Activated CD4-positive, alpha-beta memory T cell treated with anti-CD3 and anti-CD28 coated beads, Interleukin-2, amount 10 ng/mL, durations not matched to agents 7 days and 5 days (primary cell): ENCODE measurements at regions not wholly inside any gene's neighbourhood (a gene's known extent, or its start where the extent isn't known, plus 50 kb on each side); places are given as distances from the start of the nearest gene placed in this dataset.
A peak's percentile ranks its signal among the peaks of the same experiment; 100 is the strongest.
"Not testable (repeated sequence)": the region's sequence is repeated elsewhere in the genome, so short reads cannot be mapped to it uniquely, and the experiment has no call there.

Source experiments
- CTCF ChIA-PET: fragments of 350-600 bp; sonication (Branson Sonifier 250); formaldehyde crosslinking; loops from one replicate; lab custom pipeline; 2021; ENCODE audit warnings: antibody characterized with exemption, inconsistent platforms; lab: Charles Lee
- POLR2A ChIA-PET: fragments of 350-600 bp; sonication (Branson Sonifier 250); formaldehyde crosslinking; loops from one replicate; lab custom pipeline; 2021; ENCODE audit warnings: antibody characterized with exemption; lab: Charles Lee
- DNase-seq: peaks from one replicate; pipeline ENCODE4 v3.0.0-alpha.2; 2020
- H3K27ac Mint-ChIP-seq: one replicate; pipeline ENCODE4 v1.8.0; 2021; ENCODE audit warnings: mild to moderate bottlenecking, mixed read lengths
- H3K27me3 Mint-ChIP-seq: one replicate; pipeline ENCODE4 v1.8.0; 2021; ENCODE audit warnings: mixed read lengths
- H3K36me3 Mint-ChIP-seq: one replicate; pipeline ENCODE4 v1.8.0; 2021; ENCODE audit warnings: low read depth, mixed read lengths
- H3K4me1 Mint-ChIP-seq: one replicate; pipeline ENCODE4 v1.8.0; 2021; ENCODE audit warnings: mixed read lengths
- H3K4me3 Mint-ChIP-seq: one replicate; pipeline ENCODE4 v1.8.0; 2021; ENCODE audit warnings: mild to moderate bottlenecking, mixed read lengths
- H3K9me3 Mint-ChIP-seq: one replicate; pipeline ENCODE4 v1.8.0; 2021; ENCODE audit warnings: mixed read lengths

DNA sequence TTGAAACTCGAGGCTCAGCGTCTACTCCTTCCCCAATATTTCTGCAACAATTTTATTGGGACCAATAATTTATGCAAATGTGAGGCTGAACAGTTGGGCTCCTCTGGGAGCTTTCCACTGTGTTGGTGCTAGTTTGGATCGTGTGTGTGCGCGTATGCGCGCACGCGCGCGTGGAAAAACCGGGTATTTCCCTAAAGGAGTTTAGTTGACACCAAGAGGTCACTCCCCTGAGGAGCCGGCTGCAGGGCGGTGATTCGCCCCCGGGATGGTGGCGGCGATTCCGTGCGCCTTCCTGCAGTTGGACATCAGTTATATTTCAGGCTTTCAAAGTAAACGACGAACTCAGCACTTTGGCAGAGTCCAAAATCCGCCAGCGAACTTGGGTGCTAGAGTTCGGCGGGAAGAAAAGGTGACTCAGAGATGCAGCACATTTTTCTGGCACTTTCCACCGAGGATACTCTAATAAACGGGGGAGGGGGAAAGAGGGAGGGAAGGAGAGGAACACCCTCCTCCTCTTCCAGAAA, 186.5 kb upstream of the FANCL start:
- CTCF ChIA-PET, result no interaction called here
- no peaks in the 10 kb centered on the region for H3K36me3 Mint-ChIP-seq
- no peak for DNase-seq
- H3K27ac Mint-ChIP-seq, result no peak overlapping the region
- H3K4me3 Mint-ChIP-seq, result peak overlapping the region; percentile 32
- H3K9me3 Mint-ChIP-seq, result no peaks in the 10 kb centered on the region
- H3K4me1 Mint-ChIP-seq, result peaks cover 5% of the 10 kb centered on the region
- H3K27me3 Mint-ChIP-seq, result peaks cover 51% of the 10 kb centered on the region
- POLR2A ChIA-PET, result no interaction called here

DNA sequence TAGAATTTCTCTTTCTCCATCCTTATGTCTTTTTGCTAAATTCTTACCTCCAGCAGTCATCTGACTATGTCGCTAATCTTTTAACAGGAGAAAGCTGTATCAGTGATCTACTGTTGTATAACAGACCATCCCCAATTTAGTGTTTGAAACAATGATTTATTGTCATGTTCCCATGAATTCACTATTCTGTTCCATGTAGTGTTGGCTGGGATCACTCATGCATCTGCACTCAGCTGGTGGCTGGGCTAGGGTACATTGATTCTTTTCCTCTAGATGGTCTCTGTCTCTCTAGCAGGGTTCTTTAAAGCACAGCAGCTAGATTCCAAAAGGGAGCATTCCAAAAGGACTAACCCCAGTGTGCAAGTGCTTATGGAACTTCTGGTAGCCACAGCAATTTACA, 184.2 kb upstream of the FANCL start:
- ChIA-PET POLR2A (no interaction called here), CTCF (no interaction called here)
- Mint-ChIP-seq H3K9me3 (no peaks in the 10 kb centered on the region), H3K4me1 (peaks cover 5% of the 10 kb centered on the region), H3K4me3 (no peak overlapping the region), H3K27me3 (peaks cover 50% of the 10 kb centered on the region), H3K27ac (no peak overlapping the region), H3K36me3 (no peaks in the 10 kb centered on the region)
- no peak for DNase-seq

DNA sequence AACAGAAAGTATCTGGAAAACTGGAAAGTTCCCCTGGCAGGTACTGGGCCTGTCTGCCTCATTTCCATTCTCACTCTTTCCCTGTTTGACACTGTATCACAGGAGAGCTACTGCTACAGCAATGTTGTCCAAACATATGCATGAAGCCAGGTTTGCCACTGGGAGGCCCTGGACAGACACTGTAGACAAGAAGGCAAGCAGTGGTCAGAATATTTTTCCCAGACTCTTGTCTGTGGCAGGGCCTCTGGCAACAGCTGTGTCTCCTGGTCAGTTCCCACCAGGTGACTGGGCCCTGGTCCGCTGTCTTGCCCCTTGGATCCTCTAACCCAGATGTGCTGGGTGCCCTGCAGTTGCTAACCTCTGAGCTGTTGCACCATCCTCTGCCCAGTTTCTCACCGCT, 178.9 kb upstream of the FANCL start:
- POLR2A ChIA-PET, result no interaction called here
- Mint-ChIP-seq H3K4me1 (no peaks in the 10 kb centered on the region), H3K36me3 (no peaks in the 10 kb centered on the region)

DNA sequence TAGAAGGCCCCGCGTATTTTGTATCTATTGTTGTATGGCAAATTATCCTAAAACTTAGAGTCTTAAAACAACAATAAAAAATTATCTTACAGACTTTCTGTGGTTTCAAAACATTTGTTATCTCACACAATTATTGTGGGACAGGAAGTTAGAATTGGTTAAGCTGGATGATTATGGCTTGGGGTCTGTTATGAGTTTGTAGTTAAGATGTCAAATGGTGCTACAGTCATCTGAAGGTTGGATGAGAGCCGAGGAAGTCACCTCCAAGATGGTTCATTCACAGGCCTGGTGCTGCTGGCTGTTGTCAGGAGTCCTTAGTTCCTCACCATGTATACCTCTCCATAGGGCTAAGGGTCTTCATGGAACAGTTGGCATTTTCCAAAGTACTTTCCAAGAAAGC, 175.6 kb upstream of the FANCL start:
- no peaks in the 10 kb centered on the region for H3K9me3 Mint-ChIP-seq
- H3K27ac Mint-ChIP-seq, result no peak overlapping the region
- POLR2A ChIA-PET, result no interaction called here
- peaks cover 3% of the 10 kb centered on the region for H3K27me3 Mint-ChIP-seq
- no peaks in the 10 kb centered on the region for H3K4me1 Mint-ChIP-seq
- no peak for DNase-seq
- CTCF ChIA-PET, result no interaction called here
- H3K36me3 Mint-ChIP-seq, result no peaks in the 10 kb centered on the region
- no peak overlapping the region for H3K4me3 Mint-ChIP-seq

More for the DNA sequence above, 178.9 kb upstream of the FANCL start:
- Mint-ChIP-seq H3K27ac (no peak overlapping the region), H3K4me3 (no peak overlapping the region), H3K27me3 (peaks cover 8% of the 10 kb centered on the region), H3K9me3 (no peaks in the 10 kb centered on the region)
- no peak for DNase-seq
- CTCF ChIA-PET, result no interaction called here

DNA sequence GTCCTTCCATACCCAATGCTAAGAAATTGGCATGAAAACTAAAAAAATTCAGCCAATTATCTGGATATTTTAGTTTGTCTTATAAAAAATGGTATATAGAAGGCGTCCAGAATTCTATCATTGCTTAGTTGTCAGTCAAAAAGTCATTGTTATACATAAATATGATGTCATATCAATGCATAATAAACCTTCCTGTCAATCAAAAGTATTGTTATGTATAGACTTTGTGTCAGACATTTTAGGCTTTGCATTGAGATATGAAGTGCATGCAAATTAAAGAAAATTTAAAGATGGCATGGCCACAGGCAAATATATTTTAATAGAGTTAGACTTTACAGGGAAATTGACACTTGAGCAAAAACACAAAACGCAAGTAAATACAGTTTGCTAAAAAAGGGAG, 173.4 kb upstream of the FANCL start:
- no peak for DNase-seq
- no peak overlapping the region for H3K4me3 Mint-ChIP-seq
- no peaks in the 10 kb centered on the region for H3K9me3 Mint-ChIP-seq
- H3K4me1 Mint-ChIP-seq, result no peaks in the 10 kb centered on the region
- POLR2A ChIA-PET, result no interaction called here
- no peaks in the 10 kb centered on the region for H3K27me3 Mint-ChIP-seq
- no peaks in the 10 kb centered on the region for H3K36me3 Mint-ChIP-seq
- H3K27ac Mint-ChIP-seq, result no peak overlapping the region
- CTCF ChIA-PET, result no interaction called here

DNA sequence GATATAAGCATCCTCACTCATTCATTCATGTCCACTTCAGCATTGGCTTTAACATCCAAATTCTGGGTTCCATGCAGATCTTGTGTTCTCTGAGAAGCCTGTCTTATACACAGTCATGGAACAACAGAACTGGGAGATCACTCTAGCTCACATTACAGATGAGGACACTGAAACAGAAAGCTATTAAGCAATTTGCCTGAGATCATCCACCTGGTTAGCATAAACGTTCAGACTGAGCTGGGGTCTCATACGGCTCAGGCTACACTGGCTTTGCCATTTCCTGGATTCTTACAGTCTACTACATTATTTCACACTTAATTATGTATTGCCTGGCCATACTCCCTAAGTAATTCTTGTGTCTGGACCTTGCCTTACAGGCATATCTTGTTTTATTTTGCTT, 169.4 kb upstream of the FANCL start:
- Mint-ChIP-seq H3K27me3 (peaks cover 2% of the 10 kb centered on the region), H3K4me3 (no peak overlapping the region)
- CTCF ChIA-PET, result no interaction called here

DNA sequence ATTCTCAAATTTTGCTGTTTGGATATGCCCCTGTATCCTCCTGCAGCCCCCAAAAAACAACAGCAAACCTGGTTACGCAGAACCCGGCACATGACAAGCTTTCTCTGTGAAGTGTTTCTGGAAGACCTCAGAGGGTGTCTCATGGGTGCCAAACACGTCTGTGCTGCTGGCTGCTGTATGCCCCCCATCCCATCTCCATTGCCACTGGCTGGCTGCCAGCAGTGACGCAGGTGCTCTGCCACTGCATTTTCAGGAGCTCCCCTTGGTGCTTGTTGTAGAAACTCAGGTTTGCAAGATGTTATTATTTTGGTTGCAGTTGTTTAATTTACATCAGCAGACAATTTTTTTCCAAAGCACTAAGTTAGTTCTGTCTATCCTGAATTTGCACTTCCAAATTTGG, 166.4 kb upstream of the FANCL start:
- no peaks in the 10 kb centered on the region for H3K4me1 Mint-ChIP-seq
- peaks cover 2% of the 10 kb centered on the region for H3K27me3 Mint-ChIP-seq
- no peak for DNase-seq
- H3K9me3 Mint-ChIP-seq, result no peaks in the 10 kb centered on the region
- H3K36me3 Mint-ChIP-seq, result no peaks in the 10 kb centered on the region
- ChIA-PET POLR2A (no interaction called here), CTCF (no interaction called here)
- no peak overlapping the region for H3K4me3 Mint-ChIP-seq
- H3K27ac Mint-ChIP-seq, result no peak overlapping the region

More for the DNA sequence above, 169.4 kb upstream of the FANCL start:
- Mint-ChIP-seq H3K9me3 (no peaks in the 10 kb centered on the region), H3K36me3 (no peaks in the 10 kb centered on the region), H3K27ac (no peak overlapping the region), H3K4me1 (no peaks in the 10 kb centered on the region)
- DNase-seq, result no peak
- POLR2A ChIA-PET, result no interaction called here

DNA sequence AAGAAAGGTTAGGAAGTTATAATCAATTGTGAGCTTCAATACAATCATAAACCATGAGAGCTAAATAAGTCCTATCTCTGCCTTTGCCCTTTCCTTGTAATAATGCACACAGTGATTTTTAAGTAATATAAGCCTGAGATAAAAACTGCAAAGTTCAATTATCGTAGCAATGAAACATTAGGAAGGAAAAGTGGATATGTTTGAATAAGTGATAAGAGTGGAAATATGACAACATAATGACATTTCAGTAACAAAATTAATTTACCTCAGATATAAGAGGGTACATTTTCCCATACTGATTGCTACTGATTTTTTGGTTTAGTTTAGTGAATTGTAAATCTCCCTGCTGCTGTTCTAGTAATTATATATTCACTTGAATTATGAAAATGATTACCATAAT, 164.2 kb upstream of the FANCL start:
- ChIA-PET CTCF (no interaction called here), POLR2A (no interaction called here)
- Mint-ChIP-seq H3K4me3 (no peak overlapping the region), H3K27me3 (peaks cover 2% of the 10 kb centered on the region), H3K4me1 (no peaks in the 10 kb centered on the region), H3K36me3 (no peaks in the 10 kb centered on the region), H3K27ac (no peak overlapping the region), H3K9me3 (no peaks in the 10 kb centered on the region)
- DNase-seq, result no peak

DNA sequence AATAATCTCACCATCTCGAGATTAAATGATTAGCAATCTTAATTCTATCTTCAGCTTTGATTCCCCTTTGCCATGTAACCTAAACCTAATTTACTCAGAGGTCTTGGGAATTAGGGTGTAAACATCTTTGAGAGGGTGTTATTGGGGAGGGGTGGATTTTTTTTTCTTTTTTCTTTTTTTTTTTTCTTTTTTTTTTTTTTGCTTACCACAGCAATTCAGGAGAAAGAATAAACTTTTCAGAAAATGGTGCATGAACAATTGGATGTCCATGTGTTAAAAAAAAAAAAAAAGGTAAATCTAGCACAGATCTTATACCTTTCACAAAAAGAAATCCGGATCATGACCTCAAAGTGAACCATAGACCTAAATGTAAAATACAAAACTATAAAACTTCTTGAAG, 160.8 kb upstream of the FANCL start:
- ChIA-PET POLR2A (no interaction called here), CTCF (no interaction called here)
- H3K4me3 Mint-ChIP-seq, result no peak overlapping the region

DNA sequence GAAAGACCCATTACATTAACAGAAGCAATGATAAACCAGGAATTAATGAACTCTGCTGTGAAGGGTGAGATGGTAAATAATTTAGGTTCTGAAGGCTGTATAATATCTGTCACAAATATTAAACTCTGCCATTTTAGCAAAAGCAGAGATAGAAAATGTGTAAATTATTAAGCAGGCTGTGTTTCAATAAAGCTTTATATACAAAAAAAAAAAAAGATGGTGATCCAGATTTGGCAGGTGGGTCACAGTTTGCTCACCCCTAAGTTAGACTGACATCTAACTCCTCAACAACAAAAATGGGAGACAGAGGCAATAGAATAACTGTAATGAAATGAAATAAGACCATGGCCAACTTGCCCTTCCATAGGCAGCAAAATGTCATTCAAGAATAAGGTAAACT, 157.3 kb upstream of the FANCL start:
- ChIA-PET POLR2A (no interaction called here), CTCF (no interaction called here)
- no peak overlapping the region for H3K27ac Mint-ChIP-seq
- H3K27me3 Mint-ChIP-seq, result peaks cover 2% of the 10 kb centered on the region
- no peaks in the 10 kb centered on the region for H3K36me3 Mint-ChIP-seq
- H3K9me3 Mint-ChIP-seq, result no peaks in the 10 kb centered on the region
- DNase-seq, result no peak
- no peak overlapping the region for H3K4me3 Mint-ChIP-seq
- H3K4me1 Mint-ChIP-seq, result no peaks in the 10 kb centered on the region

More for the DNA sequence above, 160.8 kb upstream of the FANCL start:
- DNase-seq, result no peak
- H3K27ac Mint-ChIP-seq, result no peak overlapping the region
- H3K4me1 Mint-ChIP-seq, result no peaks in the 10 kb centered on the region
- H3K9me3 Mint-ChIP-seq, result no peaks in the 10 kb centered on the region
- H3K27me3 Mint-ChIP-seq, result peaks cover 4% of the 10 kb centered on the region
- H3K36me3 Mint-ChIP-seq, result no peaks in the 10 kb centered on the region

DNA sequence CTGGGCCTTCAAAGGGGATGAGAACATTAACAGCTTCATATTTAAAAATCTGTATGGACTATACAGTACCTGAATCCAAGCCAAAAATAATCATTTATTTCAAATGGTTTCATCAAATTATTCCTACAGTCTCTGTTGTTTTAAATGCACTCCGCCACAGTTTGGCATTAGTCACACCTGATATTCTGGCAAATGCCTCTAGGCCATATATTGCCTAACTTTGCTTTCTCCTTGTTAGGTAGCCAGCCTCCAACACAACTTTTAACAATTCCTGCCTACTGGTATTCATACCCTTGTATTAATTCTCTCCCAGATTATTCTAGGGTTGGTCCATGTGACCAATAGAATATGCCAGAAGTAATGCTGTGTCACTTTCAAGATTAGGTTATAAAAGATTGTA, 146.6 kb upstream of the FANCL start:
- no peaks in the 10 kb centered on the region for H3K4me1 Mint-ChIP-seq
- no peak for DNase-seq
- CTCF ChIA-PET, result no interaction called here
- no peaks in the 10 kb centered on the region for H3K36me3 Mint-ChIP-seq
- no peak overlapping the region for H3K4me3 Mint-ChIP-seq
- POLR2A ChIA-PET, result no interaction called here
- no peak overlapping the region for H3K27ac Mint-ChIP-seq
- no peaks in the 10 kb centered on the region for H3K9me3 Mint-ChIP-seq
- no peaks in the 10 kb centered on the region for H3K27me3 Mint-ChIP-seq

DNA sequence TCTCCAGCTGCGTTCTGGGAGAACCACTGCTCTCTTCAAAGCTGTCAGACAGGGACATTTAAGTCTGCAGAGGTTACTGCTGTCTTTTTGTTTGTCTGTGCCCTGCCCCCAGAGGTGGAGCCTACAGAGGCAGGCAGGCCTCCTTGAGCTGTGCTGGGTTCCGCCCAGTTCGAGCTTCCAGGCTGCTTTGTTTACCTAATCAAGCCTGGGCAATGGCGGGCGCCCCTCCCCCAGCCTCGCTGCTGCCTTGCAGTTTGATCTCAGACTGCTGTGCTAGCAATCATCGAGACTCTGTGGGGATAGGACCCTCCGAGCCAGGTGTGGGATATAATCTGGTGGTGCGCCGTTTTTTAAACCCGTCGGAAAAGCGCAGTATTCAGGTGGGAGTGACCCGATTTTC, 145.8 kb upstream of the FANCL start:
- H3K9me3 Mint-ChIP-seq, H3K4me3 Mint-ChIP-seq, H3K4me1 Mint-ChIP-seq, H3K27me3 Mint-ChIP-seq, H3K36me3 Mint-ChIP-seq, DNase-seq, H3K27ac Mint-ChIP-seq, CTCF ChIA-PET, POLR2A ChIA-PET: not testable (repeated sequence)

DNA sequence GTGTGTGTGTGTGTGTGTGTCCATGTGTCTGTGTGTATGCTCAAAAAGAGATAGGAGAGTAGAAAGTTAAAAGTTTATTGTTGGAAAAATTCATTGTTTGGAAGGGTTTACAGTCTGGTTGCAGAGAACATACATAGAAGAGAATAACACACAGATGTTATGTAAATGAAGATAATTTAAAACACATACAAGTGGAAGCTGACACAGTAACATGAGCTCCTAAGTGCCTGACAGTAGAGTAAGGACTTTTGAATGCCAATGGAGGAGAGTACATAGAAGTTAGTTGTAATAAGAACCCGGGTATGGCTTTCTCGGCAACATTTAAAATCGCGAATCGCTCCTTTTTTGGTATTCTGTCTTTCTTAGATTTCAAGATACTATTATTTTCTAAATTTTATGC, 137.0 kb upstream of the FANCL start:
- Mint-ChIP-seq H3K9me3 (no peaks in the 10 kb centered on the region), H3K36me3 (no peaks in the 10 kb centered on the region), H3K4me3 (no peak overlapping the region), H3K4me1 (peaks cover 2% of the 10 kb centered on the region), H3K27ac (no peak overlapping the region), H3K27me3 (no peaks in the 10 kb centered on the region)
- POLR2A ChIA-PET, result no interaction called here
- CTCF ChIA-PET, result interaction anchor here (0.6 kb wide), 1 partner anchor 221 kb away, joined by 3 read pairs; no protein-coding TSS in a partner anchor
- no peak for DNase-seq

DNA sequence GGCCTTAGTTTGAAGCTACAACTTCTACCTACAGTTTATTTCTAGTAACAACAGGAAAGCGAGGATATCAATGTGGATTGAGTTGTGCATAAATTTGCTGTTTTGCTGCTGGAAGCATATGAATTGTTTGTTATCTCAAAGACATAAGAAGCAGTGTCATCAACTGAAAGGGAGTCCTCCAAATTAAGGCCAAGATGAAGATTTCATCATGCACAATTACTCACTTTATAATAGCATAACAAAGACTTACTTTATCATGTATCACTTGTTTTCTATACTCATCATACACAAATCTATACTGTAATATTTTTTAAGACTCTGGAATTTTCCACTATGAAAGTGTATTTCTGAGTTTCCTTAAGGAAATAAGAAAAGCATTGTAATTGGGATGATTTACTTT, 136.1 kb upstream of the FANCL start:
- Mint-ChIP-seq H3K4me1 (peaks cover 2% of the 10 kb centered on the region), H3K27me3 (no peaks in the 10 kb centered on the region), H3K36me3 (no peaks in the 10 kb centered on the region), H3K4me3 (no peak overlapping the region), H3K9me3 (no peaks in the 10 kb centered on the region), H3K27ac (no peak overlapping the region)
- ChIA-PET POLR2A (no interaction called here), CTCF (interaction anchor here (0.6 kb wide), 1 partner anchor 220 kb away, joined by 3 read pairs; no protein-coding TSS in a partner anchor)
- DNase-seq, result no peak
